ENCODE measurements at regions not wholly inside any gene's neighbourhood (a gene's known extent, or its start where the extent isn't known, plus 50 kb on each side); places are given as distances from the start of the nearest gene placed in this dataset.
"Not testable (repeated sequence)": the region's sequence is repeated elsewhere in the genome, so short reads cannot be mapped to it uniquely, and the experiment has no call there.

- ChIA-PET CTCF (no interaction called here), POLR2A (no interaction called here)
- no peak overlapping the region for H3K27ac ChIP-seq (ENCODE audit: low read length in 2 of 2)
- no peak overlapping the region for H3K4me2 ChIP-seq (replicated peaks; ENCODE audit: low read depth, low read length, poor library complexity, severe bottlenecking)
- H3K9me3 ChIP-seq (ENCODE audit: control extremely low read depth in 1 of 3, control insufficient read depth in 2 of 3, insufficient read depth in 1 of 3, low read length in 2 of 3), result no peaks in the 10 kb centered on the region
- H3K4me3 ChIP-seq (ENCODE audit: control extremely low read depth in 1 of 5, extremely low read depth in 1 of 5, insufficient read depth in 1 of 5, low read depth in 2 of 5, low read length in 4 of 5), result no peak overlapping the region
- H3K9ac ChIP-seq (ENCODE audit: low read length), result no peak overlapping the region
- no peak overlapping the region for H3K4me3 Mint-ChIP-seq
- no peak overlapping the region for H3K27ac Mint-ChIP-seq
- no peak overlapping the region for H2AFZ ChIP-seq (ENCODE audit: insufficient read depth, low read depth, low read length, poor library complexity, severe bottlenecking)
- TF ChIP-seq EZH2 (IDR thresholded peaks at IDR 0.05; ENCODE audit: borderline replicate concordance, insufficient read depth, low read depth, low read length, poor library complexity, severe bottlenecking), result no peak
- WGBS (ENCODE audit: insufficient coverage), result 90% methylated on average over 2 of the region's 4 CpGs
- DNase-seq (no peak), ATAC-seq (ENCODE audit: low read depth) (no peak)
- H3K9me3 Mint-ChIP-seq (ENCODE audit: insufficient read depth), result peaks cover 3% of the 10 kb centered on the region
- H3K27me3 Mint-ChIP-seq, result no peaks in the 10 kb centered on the region
- no peaks in the 10 kb centered on the region for H3K36me3 ChIP-seq (replicated peaks in 1 of 2; ENCODE audit: control extremely low read depth in 1 of 2, control insufficient read depth in 1 of 2, extremely low read depth in 1 of 2, insufficient read depth in 2 of 2, low read length in 1 of 2)
- H3K27me3 ChIP-seq (replicated peaks in 1 of 4; ENCODE audit: control extremely low read depth in 1 of 4, control insufficient read depth in 3 of 4, insufficient read depth in 4 of 4, low read length in 3 of 4), result no peaks in the 10 kb centered on the region
- H3K79me2 ChIP-seq (ENCODE audit: control insufficient read depth, insufficient read depth, low read length), result no peaks in the 10 kb centered on the region
- intact Hi-C loops (cut with micrococcal nuclease), result no loop called here
- no peaks in the 10 kb centered on the region for H3K4me1 ChIP-seq (ENCODE audit: control insufficient read depth in 2 of 2, insufficient read depth in 2 of 2, low read length in 2 of 2)
- no peaks in the 10 kb centered on the region for H3K4me1 Mint-ChIP-seq
- no peaks in the 10 kb centered on the region for H4K20me1 ChIP-seq (ENCODE audit: control insufficient read depth, insufficient read depth, low read length, poor library complexity, severe bottlenecking)
These were observed 79.6 kb upstream of the KLF4 start for GRCh38 chr9:107569174-107569573.

- H3K79me2 ChIP-seq (ENCODE audit: control insufficient read depth, insufficient read depth, low read length); H3K27me3 ChIP-seq (replicated peaks in 1 of 4; ENCODE audit: control extremely low read depth in 1 of 4, control insufficient read depth in 3 of 4, insufficient read depth in 4 of 4, low read length in 3 of 4); H3K36me3 ChIP-seq (replicated peaks in 1 of 2; ENCODE audit: control extremely low read depth in 1 of 2, control insufficient read depth in 1 of 2, extremely low read depth in 1 of 2, insufficient read depth in 2 of 2, low read length in 1 of 2); DNase-seq; ATAC-seq (ENCODE audit: low read depth); H3K4me2 ChIP-seq (replicated peaks; ENCODE audit: low read depth, low read length, poor library complexity, severe bottlenecking); H3K4me3 ChIP-seq (ENCODE audit: control extremely low read depth in 1 of 5, extremely low read depth in 1 of 5, insufficient read depth in 1 of 5, low read depth in 2 of 5, low read length in 4 of 5); H3K9me3 Mint-ChIP-seq (ENCODE audit: insufficient read depth); H4K20me1 ChIP-seq (ENCODE audit: control insufficient read depth, insufficient read depth, low read length, poor library complexity, severe bottlenecking); CTCF ChIA-PET; intact Hi-C loops (cut with micrococcal nuclease); H3K27me3 Mint-ChIP-seq; POLR2A ChIA-PET; H2AFZ ChIP-seq (ENCODE audit: insufficient read depth, low read depth, low read length, poor library complexity, severe bottlenecking); H3K4me1 Mint-ChIP-seq; H3K9me3 ChIP-seq (ENCODE audit: control extremely low read depth in 1 of 3, control insufficient read depth in 2 of 3, insufficient read depth in 1 of 3, low read length in 2 of 3); H3K4me3 Mint-ChIP-seq; H3K27ac Mint-ChIP-seq; H3K9ac ChIP-seq (ENCODE audit: low read length); H3K4me1 ChIP-seq (ENCODE audit: control insufficient read depth in 2 of 2, insufficient read depth in 2 of 2, low read length in 2 of 2); H3K27ac ChIP-seq (ENCODE audit: low read length in 2 of 2): not testable (repeated sequence)
- WGBS (ENCODE audit: insufficient coverage), result 97% methylated on average over 6 of the region's 10 CpGs
These were observed 78.8 kb upstream of the KLF4 start for GRCh38 chr9:107568406-107568805.

Data from B cell (primary cell).